Keratinocyte (primary cell): ENCODE measurements at regions not wholly inside any gene's neighbourhood (a gene's known extent, or its start where the extent isn't known, plus 50 kb on each side); places are given as distances from the start of the nearest gene placed in this dataset.

Experiments used
- DNase-seq: peaks from one replicate; pipeline ENCODE4 v3.0.0-alpha.2; 2011; ENCODE audit warnings: low read depth, missing footprints, low spot score
- FAIRE-seq: peaks from 2 replicates; lab custom pipeline; 2011; peaks lifted over from hg19 to GRCh38; lab: Jason Lieb, UNC
- H2AFZ ChIP-seq: 2 replicates; pipeline ENCODE4 v1.6.0; 2012; ENCODE audit warnings: low read length, control low read depth, inconsistent platforms; ENCODE audit not compliant: control insufficient read depth
- H3K27ac ChIP-seq: 2 replicates; pipeline ENCODE4 v1.5.1; 2011; ENCODE audit warnings: low read length; ENCODE audit not compliant: control insufficient read depth, insufficient read depth
- H3K27me3 ChIP-seq: 3 replicates; pipeline ENCODE4 v1.6.0; 2011; ENCODE audit warnings: low read length; ENCODE audit not compliant: control insufficient read depth, insufficient read depth; ENCODE audit errors: extremely low read depth
- H3K36me3 ChIP-seq, 2 experiments: 2 replicates in 1 of 2; 3 replicates in 1 of 2; pipeline ENCODE4 v1.5.1; 2011; ENCODE audit warnings: low read length in 2 of 2, mild to moderate bottlenecking in 1 of 2; ENCODE audit not compliant: control insufficient read depth in 2 of 2, insufficient read depth in 2 of 2; ENCODE audit errors: extremely low read depth in 1 of 2
- H3K4me1 ChIP-seq: 3 replicates; pipeline ENCODE4 v1.5.1; 2011; ENCODE audit warnings: low read length; ENCODE audit not compliant: control insufficient read depth, insufficient read depth; ENCODE audit errors: extremely low read depth
- H3K4me2 ChIP-seq: 3 replicates; pipeline ENCODE4 v1.6.0; 2011; ENCODE audit warnings: low read depth, low read length; ENCODE audit not compliant: control insufficient read depth, insufficient read depth; ENCODE audit errors: extremely low read depth
- H3K4me3 ChIP-seq, 3 experiments: fragments of 200-600 bp in 1 of 3; sonication (generic) in 1 of 3; 2 replicates in 2 of 3; 3 replicates in 1 of 3; pipeline ENCODE4 v1.5.1; 2011 to 2016; ENCODE audit warnings: low read length in 3 of 3, mild to moderate bottlenecking in 3 of 3, control low read depth in 2 of 3, inconsistent platforms in 1 of 3, low read depth in 1 of 3, mixed read lengths in 1 of 3, mixed run types in 1 of 3, moderate library complexity in 1 of 3; ENCODE audit not compliant: control insufficient read depth in 2 of 3, insufficient read depth in 2 of 3; ENCODE audit errors: extremely low read depth in 1 of 3
- H3K79me2 ChIP-seq: 2 replicates; pipeline ENCODE4 v1.6.0; 2012; ENCODE audit warnings: low read length; ENCODE audit not compliant: control insufficient read depth, insufficient read depth
- H3K9ac ChIP-seq: 3 replicates; pipeline ENCODE4 v1.6.0; 2011; ENCODE audit warnings: low read length; ENCODE audit not compliant: control insufficient read depth, insufficient read depth; ENCODE audit errors: extremely low read depth
- H3K9me1 ChIP-seq: 3 replicates; pipeline ENCODE4 v1.6.0; 2011; ENCODE audit warnings: low read length; ENCODE audit not compliant: control insufficient read depth, insufficient read depth; ENCODE audit errors: extremely low read depth
- H3K9me3 ChIP-seq: 2 replicates; pipeline ENCODE4 v1.5.1; 2012; ENCODE audit warnings: low read depth, low read length; ENCODE audit not compliant: control insufficient read depth
- H4K20me1 ChIP-seq: 3 replicates; pipeline ENCODE4 v1.6.0; 2011; ENCODE audit warnings: low read length; ENCODE audit not compliant: control insufficient read depth, insufficient read depth; ENCODE audit errors: extremely low read depth
- EZH2 ChIP-seq: IDR thresholded peaks from one replicate; pipeline ENCODE4 v1.6.1; 2012; ENCODE audit warnings: inconsistent platforms, mild to moderate bottlenecking, low read length, moderate library complexity
- dilution Hi-C: fragments of 300-500 bp; cut with MboI; formaldehyde crosslinking; loops from one replicate; pipeline ENCODE4 v1.7.0; 2020; ENCODE audit warnings: low sequenced_read_pairs; ENCODE audit not compliant: extremely low pct_ligation_motif_present
- TF ChIP-seq, protein P1 (sequence below), 3 experiments: IDR thresholded peaks in 1 of 3; conservative IDR thresholded peaks in 1 of 3; optimal IDR thresholded peaks in 1 of 3; 2 replicates in 2 of 3; 3 replicates in 1 of 3; pipeline versions ENCODE3 to v1.5.1; 2011; ENCODE audit warnings: low read length in 3 of 3, mild to moderate bottlenecking in 3 of 3, moderate library complexity in 2 of 3, control low read depth in 1 of 3, inconsistent platforms in 1 of 3; ENCODE audit not compliant: insufficient read depth in 2 of 3; ENCODE audit errors: extremely low read depth in 1 of 3

- no peaks in the 10 kb centered on the region for H3K4me1 ChIP-seq
- no peak for FAIRE-seq
- H4K20me1 ChIP-seq, result no peaks in the 10 kb centered on the region
- H3K9me1 ChIP-seq, result no peaks in the 10 kb centered on the region
- no peak for DNase-seq
- dilution Hi-C loops, result no loop called here
- H3K4me2 ChIP-seq, result no peak overlapping the region
- H3K27ac ChIP-seq, result no peak overlapping the region
- H3K79me2 ChIP-seq, result no peaks in the 10 kb centered on the region
- TF ChIP-seq, protein P1, sequence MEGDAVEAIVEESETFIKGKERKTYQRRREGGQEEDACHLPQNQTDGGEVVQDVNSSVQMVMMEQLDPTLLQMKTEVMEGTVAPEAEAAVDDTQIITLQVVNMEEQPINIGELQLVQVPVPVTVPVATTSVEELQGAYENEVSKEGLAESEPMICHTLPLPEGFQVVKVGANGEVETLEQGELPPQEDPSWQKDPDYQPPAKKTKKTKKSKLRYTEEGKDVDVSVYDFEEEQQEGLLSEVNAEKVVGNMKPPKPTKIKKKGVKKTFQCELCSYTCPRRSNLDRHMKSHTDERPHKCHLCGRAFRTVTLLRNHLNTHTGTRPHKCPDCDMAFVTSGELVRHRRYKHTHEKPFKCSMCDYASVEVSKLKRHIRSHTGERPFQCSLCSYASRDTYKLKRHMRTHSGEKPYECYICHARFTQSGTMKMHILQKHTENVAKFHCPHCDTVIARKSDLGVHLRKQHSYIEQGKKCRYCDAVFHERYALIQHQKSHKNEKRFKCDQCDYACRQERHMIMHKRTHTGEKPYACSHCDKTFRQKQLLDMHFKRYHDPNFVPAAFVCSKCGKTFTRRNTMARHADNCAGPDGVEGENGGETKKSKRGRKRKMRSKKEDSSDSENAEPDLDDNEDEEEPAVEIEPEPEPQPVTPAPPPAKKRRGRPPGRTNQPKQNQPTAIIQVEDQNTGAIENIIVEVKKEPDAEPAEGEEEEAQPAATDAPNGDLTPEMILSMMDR (optimal IDR thresholded peaks at IDR 0.05 in 1 of 3, IDR thresholded peaks at IDR 0.05 in 1 of 3, conservative IDR thresholded peaks at IDR 0.05 in 1 of 3; ENCODE audit: extremely low read depth in 1 of 3, insufficient read depth in 2 of 3, low read length in 3 of 3), result no peak
- no peak for TF ChIP-seq EZH2
- no peak overlapping the region for H3K9ac ChIP-seq
- H2AFZ ChIP-seq, result no peak overlapping the region
- H3K9me3 ChIP-seq, result no peaks in the 10 kb centered on the region
- H3K4me3 ChIP-seq, result no peak overlapping the region
- H3K36me3 ChIP-seq, result no peaks in the 10 kb centered on the region
- H3K27me3 ChIP-seq, result no peaks in the 10 kb centered on the region
These were observed 344.4 kb upstream of the STXBP6 start for GRCh38 chr14:25394356-25394755.

- no peak for FAIRE-seq
These were observed 340.0 kb upstream of the STXBP6 start for GRCh38 chr14:25389948-25390347.

More at GRCh38 chr14:25389948-25390347, 340.0 kb upstream of the STXBP6 start:
- Histone ChIP-seq H3K4me1 (no peaks in the 10 kb centered on the region), H3K9me3 (no peaks in the 10 kb centered on the region), H3K9me1 (no peaks in the 10 kb centered on the region), H4K20me1 (no peaks in the 10 kb centered on the region), H3K9ac (no peak overlapping the region), H3K27me3 (no peaks in the 10 kb centered on the region), H3K4me3 (no peak overlapping the region), H3K79me2 (no peaks in the 10 kb centered on the region), H2AFZ (no peak overlapping the region), H3K36me3 (no peaks in the 10 kb centered on the region), H3K27ac (no peak overlapping the region), H3K4me2 (no peak overlapping the region)
- dilution Hi-C loops, result no loop called here
- DNase-seq, result no peak
- TF ChIP-seq, protein P1 (optimal IDR thresholded peaks at IDR 0.05 in 1 of 3, IDR thresholded peaks at IDR 0.05 in 1 of 3, conservative IDR thresholded peaks at IDR 0.05 in 1 of 3; ENCODE audit: extremely low read depth in 1 of 3, insufficient read depth in 2 of 3, low read length in 3 of 3), result no peak
- no peak for TF ChIP-seq EZH2
